ENCODE measurements at regions not wholly inside any gene's neighbourhood (a gene's known extent, or its start where the extent isn't known, plus 50 kb on each side); places are given as distances from the start of the nearest gene placed in this dataset.

DNA sequence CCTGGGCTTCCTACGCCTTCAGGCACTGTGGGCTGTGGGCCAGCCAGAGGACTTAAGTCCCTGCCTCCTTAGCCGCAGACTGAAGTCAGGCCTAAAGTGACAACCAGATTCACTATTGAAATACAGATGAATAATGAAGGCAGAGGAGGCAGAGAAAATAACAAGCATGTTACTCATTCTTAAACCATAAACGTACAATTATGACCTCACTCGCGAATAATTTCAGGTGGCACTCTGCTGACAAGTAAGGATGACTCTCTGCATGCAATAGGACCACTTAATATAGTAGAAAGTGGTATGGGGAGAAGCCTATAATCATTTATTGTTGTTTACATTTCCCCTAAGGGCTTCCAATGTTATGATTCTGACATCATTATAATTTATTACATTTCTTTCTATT lies 409.2 kb upstream of the FGF13 start:
- TF ChIP-seq HDAC1 (IDR thresholded peaks at IDR 0.05) = no peak
- no peak for TF ChIP-seq SNIP1 (IDR thresholded peaks at IDR 0.05; ENCODE audit: low read depth)
- TF ChIP-seq ZNF561 (CRISPR knock-in tag; conservative IDR thresholded peaks at IDR 0.05) = no peak
- TF ChIP-seq KDM5B (IDR thresholded peaks at IDR 0.05; ENCODE audit: insufficient replicate concordance, low read depth, low read length) = no peak
